ENCODE measurements at regions not wholly inside any gene's neighbourhood (a gene's known extent, or its start where the extent isn't known, plus 50 kb on each side); places are given as distances from the start of the nearest gene placed in this dataset.

- H3K36me3 Mint-ChIP-seq = no peaks in the 10 kb centered on the region
- peak overlapping the region; percentile 24 for H3K27ac Mint-ChIP-seq
- H3K9me3 Mint-ChIP-seq = peaks cover 24% of the 10 kb centered on the region
These were observed 1291.5 kb downstream of the TYW1 start for GRCh38 chr7:68288144-68288593.

DNA sequence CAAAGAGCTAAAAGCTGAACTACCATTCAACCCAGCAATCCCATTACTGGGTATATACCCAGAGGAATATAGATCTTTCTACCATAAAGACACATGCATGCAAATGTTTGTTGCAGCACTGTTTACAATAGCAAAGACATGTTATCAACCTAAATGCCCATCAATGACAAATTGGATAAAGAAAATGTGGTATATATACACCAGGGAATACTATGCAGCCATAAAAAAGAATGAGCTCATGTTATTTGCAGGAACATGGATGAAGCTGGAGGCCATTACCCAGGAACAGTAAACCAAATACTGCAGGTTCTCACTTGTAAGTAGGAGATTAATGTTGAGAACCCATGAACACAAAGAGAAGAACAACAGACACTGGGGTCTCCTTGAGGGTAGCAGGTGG lies 1295.1 kb downstream of the TYW1 start:
- Mint-ChIP-seq H3K9me3 (peaks cover 6% of the 10 kb centered on the region), H3K27ac (no peak overlapping the region), H3K4me3 (no peak overlapping the region), H3K4me1 (ENCODE audit: unreplicated experiment) (peaks cover 12% of the 10 kb centered on the region), H3K27me3 (peaks cover 5% of the 10 kb centered on the region), H3K36me3 (no peaks in the 10 kb centered on the region)
- TF ChIP-seq, protein P1, sequence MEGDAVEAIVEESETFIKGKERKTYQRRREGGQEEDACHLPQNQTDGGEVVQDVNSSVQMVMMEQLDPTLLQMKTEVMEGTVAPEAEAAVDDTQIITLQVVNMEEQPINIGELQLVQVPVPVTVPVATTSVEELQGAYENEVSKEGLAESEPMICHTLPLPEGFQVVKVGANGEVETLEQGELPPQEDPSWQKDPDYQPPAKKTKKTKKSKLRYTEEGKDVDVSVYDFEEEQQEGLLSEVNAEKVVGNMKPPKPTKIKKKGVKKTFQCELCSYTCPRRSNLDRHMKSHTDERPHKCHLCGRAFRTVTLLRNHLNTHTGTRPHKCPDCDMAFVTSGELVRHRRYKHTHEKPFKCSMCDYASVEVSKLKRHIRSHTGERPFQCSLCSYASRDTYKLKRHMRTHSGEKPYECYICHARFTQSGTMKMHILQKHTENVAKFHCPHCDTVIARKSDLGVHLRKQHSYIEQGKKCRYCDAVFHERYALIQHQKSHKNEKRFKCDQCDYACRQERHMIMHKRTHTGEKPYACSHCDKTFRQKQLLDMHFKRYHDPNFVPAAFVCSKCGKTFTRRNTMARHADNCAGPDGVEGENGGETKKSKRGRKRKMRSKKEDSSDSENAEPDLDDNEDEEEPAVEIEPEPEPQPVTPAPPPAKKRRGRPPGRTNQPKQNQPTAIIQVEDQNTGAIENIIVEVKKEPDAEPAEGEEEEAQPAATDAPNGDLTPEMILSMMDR (conservative IDR thresholded peaks at IDR 0.05) = no peak
- no peak for DNase-seq (ENCODE audit: extremely low spot score, unreplicated experiment)

More at GRCh38 chr7:68288144-68288593, 1291.5 kb downstream of the TYW1 start:
- DNase-seq (ENCODE audit: extremely low spot score, unreplicated experiment) = no peak
- H3K4me1 Mint-ChIP-seq (ENCODE audit: unreplicated experiment) = peaks cover 12% of the 10 kb centered on the region
- H3K4me3 Mint-ChIP-seq = peak overlapping the region; percentile 40
- TF ChIP-seq, protein P1 (conservative IDR thresholded peaks at IDR 0.05) = no peak
- no peaks in the 10 kb centered on the region for H3K27me3 Mint-ChIP-seq

- Mint-ChIP-seq H3K4me3 (no peak overlapping the region), H3K27me3 (peaks cover 5% of the 10 kb centered on the region), H3K36me3 (no peaks in the 10 kb centered on the region)
These were observed 1298.8 kb downstream of the TYW1 start for GRCh38 chr7:68295386-68295785.

GRCh38 chr7:68304536-68304935 lies 1293.7 kb upstream of the AUTS2 start:
- DNase-seq (ENCODE audit: extremely low spot score, unreplicated experiment) = no peak
- no peaks in the 10 kb centered on the region for H3K36me3 Mint-ChIP-seq

More at GRCh38 chr7:68295386-68295785, 1298.8 kb downstream of the TYW1 start:
- TF ChIP-seq, protein P1 (conservative IDR thresholded peaks at IDR 0.05) = no peak
- Mint-ChIP-seq H3K4me1 (ENCODE audit: unreplicated experiment) (no peaks in the 10 kb centered on the region), H3K9me3 (peaks cover 5% of the 10 kb centered on the region), H3K27ac (no peak overlapping the region)
- no peak for DNase-seq (ENCODE audit: extremely low spot score, unreplicated experiment)

GRCh38 chr7:68306692-68307107 lies 1291.6 kb upstream of the AUTS2 start:
- no peak for DNase-seq (ENCODE audit: extremely low spot score, unreplicated experiment)
- TF ChIP-seq, protein P1 (conservative IDR thresholded peaks at IDR 0.05) = no peak
- H3K27ac Mint-ChIP-seq = no peak overlapping the region
- no peaks in the 10 kb centered on the region for H3K4me1 Mint-ChIP-seq (ENCODE audit: unreplicated experiment)
- H3K27me3 Mint-ChIP-seq = no peaks in the 10 kb centered on the region
- H3K36me3 Mint-ChIP-seq = no peaks in the 10 kb centered on the region
- no peaks in the 10 kb centered on the region for H3K9me3 Mint-ChIP-seq
- no peak overlapping the region for H3K4me3 Mint-ChIP-seq

More at GRCh38 chr7:68304536-68304935, 1293.7 kb upstream of the AUTS2 start:
- H3K4me1 Mint-ChIP-seq (ENCODE audit: unreplicated experiment) = no peaks in the 10 kb centered on the region
- H3K27ac Mint-ChIP-seq = no peak overlapping the region
- H3K4me3 Mint-ChIP-seq = no peak overlapping the region
- H3K27me3 Mint-ChIP-seq = no peaks in the 10 kb centered on the region
- TF ChIP-seq, protein P1 (conservative IDR thresholded peaks at IDR 0.05) = no peak
- no peaks in the 10 kb centered on the region for H3K9me3 Mint-ChIP-seq

DNA sequence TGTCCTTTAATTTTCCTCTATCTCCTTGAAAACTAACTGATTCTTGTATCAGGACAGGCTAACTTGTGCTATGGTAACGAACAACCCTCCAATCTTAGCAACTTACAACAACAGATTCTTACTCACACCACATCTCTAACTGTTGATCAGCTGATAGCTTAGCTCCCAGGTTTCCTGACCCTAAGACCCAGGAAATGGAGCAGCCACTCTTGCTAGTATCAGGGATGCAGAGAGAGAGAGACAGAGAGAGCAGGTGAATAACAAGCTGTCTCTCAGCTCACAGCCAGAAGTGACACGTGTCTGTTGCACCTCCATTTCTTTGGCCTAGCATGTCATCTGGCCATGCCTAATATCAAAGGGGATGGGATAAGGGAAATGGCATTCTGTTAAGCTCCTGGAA lies 1289.0 kb upstream of the AUTS2 start:
- DNase-seq (ENCODE audit: extremely low spot score, unreplicated experiment) = no peak
- Mint-ChIP-seq H3K4me1 (ENCODE audit: unreplicated experiment) (peaks cover 5% of the 10 kb centered on the region), H3K36me3 (no peaks in the 10 kb centered on the region), H3K9me3 (peaks cover 4% of the 10 kb centered on the region), H3K27ac (no peak overlapping the region), H3K4me3 (no peak overlapping the region), H3K27me3 (peaks cover 3% of the 10 kb centered on the region)
- TF ChIP-seq, protein P1 (conservative IDR thresholded peaks at IDR 0.05) = no peak

Data from type B pancreatic cell (in vitro differentiated cells).